H1 (cell line): ENCODE measurements at regions not wholly inside any gene's neighbourhood (a gene's known extent, or its start where the extent isn't known, plus 50 kb on each side); places are given as distances from the start of the nearest gene placed in this dataset.

Source experiments
- CREB1 ChIP-seq: IDR thresholded peaks from 2 replicates; pipeline ENCODE4 v1.6.1; 2012; ENCODE audit warnings: inconsistent platforms
- CTBP2 ChIP-seq: IDR thresholded peaks from 2 replicates; pipeline ENCODE4 v1.7.0; 2011; ENCODE audit warnings: borderline replicate concordance, mild to moderate bottlenecking, moderate library complexity, mixed read lengths, low read length; ENCODE audit not compliant: insufficient read depth, insufficient read length
- E2F6 ChIP-seq: IDR thresholded peaks from 2 replicates; pipeline ENCODE4 v1.6.1; 2012; ENCODE audit warnings: inconsistent platforms
- HDAC2 ChIP-seq, 2 experiments: fragments of 300-600 bp in 1 of 2; sonication (generic) in 1 of 2; IDR thresholded peaks; 2 replicates each; pipeline ENCODE4 v1.6.1; 2011 to 2012; ENCODE audit warnings: low read depth in 2 of 2, low read length in 2 of 2, mild to moderate bottlenecking in 2 of 2, moderate library complexity in 2 of 2, borderline replicate concordance in 1 of 2, inconsistent platforms in 1 of 2
- MAFK ChIP-seq: IDR thresholded peaks from 2 replicates; pipeline ENCODE4 v1.6.1; 2012; ENCODE audit warnings: low read depth, mild to moderate bottlenecking, improper control_type of control experiment, low read length
- POLR2AphosphoS5 ChIP-seq: IDR thresholded peaks from 2 replicates; pipeline ENCODE4 v1.6.1; 2011; ENCODE audit warnings: low read depth, low read length
- RNF2 ChIP-seq: fragments of 200-900, 300-1000 bp; sonication (generic); IDR thresholded peaks from 2 replicates; pipeline ENCODE4 v1.7.1; 2016; ENCODE audit warnings: borderline replicate concordance, low read depth, mild to moderate bottlenecking, antibody characterized with exemption, low read length; ENCODE audit not compliant: poor library complexity, severe bottlenecking; ENCODE audit errors: missing control alignments

- TF ChIP-seq CTBP2 (no peak), CREB1 (no peak), POLR2AphosphoS5 (no peak), E2F6 (no peak), HDAC2 (IDR thresholded peaks at IDR 0.05; ENCODE audit: borderline replicate concordance in 1 of 2, low read depth in 2 of 2, low read length in 2 of 2) (no peak), RNF2 (no peak), MAFK (no peak)
- TF ChIP-seq, all 59 proteins: peak for 0
These were observed 267.4 kb downstream of the ALG10 start (continued) for GRCh38 chr12:34289431-34290380.
